ENCODE measurements at regions not wholly inside any gene's neighbourhood (a gene's known extent, or its start where the extent isn't known, plus 50 kb on each side); places are given as distances from the start of the nearest gene placed in this dataset.

DNA sequence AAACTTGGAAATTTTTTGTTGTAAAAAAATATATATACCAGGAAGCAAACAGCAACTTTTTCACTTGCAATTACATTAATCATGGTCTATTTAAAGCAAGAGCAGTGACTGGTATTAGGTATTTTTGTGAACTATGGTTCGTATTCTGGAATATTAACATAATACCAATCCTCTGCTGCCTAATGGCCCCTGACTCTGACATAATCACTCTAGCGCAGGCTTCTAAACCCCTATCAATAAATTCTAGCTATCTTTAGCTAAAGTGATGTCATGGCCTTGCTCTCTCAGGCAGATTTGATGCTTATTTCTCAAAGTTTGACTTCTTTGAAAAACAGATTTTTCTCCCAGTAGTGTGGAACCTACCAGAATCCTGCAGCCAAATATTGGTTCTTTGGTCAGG is 808.3 kb downstream of the VGLL3 start:
- TF ChIP-seq, protein P1, sequence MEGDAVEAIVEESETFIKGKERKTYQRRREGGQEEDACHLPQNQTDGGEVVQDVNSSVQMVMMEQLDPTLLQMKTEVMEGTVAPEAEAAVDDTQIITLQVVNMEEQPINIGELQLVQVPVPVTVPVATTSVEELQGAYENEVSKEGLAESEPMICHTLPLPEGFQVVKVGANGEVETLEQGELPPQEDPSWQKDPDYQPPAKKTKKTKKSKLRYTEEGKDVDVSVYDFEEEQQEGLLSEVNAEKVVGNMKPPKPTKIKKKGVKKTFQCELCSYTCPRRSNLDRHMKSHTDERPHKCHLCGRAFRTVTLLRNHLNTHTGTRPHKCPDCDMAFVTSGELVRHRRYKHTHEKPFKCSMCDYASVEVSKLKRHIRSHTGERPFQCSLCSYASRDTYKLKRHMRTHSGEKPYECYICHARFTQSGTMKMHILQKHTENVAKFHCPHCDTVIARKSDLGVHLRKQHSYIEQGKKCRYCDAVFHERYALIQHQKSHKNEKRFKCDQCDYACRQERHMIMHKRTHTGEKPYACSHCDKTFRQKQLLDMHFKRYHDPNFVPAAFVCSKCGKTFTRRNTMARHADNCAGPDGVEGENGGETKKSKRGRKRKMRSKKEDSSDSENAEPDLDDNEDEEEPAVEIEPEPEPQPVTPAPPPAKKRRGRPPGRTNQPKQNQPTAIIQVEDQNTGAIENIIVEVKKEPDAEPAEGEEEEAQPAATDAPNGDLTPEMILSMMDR (IDR thresholded peaks at IDR 0.05; ENCODE audit: low read depth, low read length): no peak
- DNase-seq (ENCODE audit: low read depth in 2 of 2): no peak
- H3K4me3 ChIP-seq (replicated peaks in 1 of 2; ENCODE audit: low read depth in 2 of 2, low read length in 2 of 2): no peak overlapping the region

DNA sequence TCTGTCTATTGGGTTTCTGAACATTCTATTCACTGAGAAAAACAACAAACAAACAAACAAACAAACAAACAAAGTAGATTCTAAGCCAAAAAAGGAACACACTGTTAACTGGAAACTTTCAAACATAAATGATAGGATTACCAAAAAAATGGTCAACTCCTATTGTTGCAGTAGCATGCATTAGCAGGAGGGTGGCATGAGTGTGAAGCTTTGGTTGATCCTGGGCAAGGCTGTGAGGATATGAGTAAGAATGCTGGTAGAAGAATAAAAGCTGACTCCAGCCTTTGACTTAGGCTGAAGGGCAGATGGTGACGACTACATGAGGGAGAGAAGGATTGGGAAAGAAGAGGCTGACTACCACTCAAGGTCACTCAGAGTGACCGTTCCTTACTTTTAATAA is 810.3 kb downstream of the VGLL3 start:
- H3K4me3 ChIP-seq (replicated peaks in 1 of 2; ENCODE audit: low read depth in 2 of 2, low read length in 2 of 2): no peak overlapping the region
- TF ChIP-seq, protein P1 (IDR thresholded peaks at IDR 0.05; ENCODE audit: low read depth, low read length): no peak
- DNase-seq (ENCODE audit: low read depth in 2 of 2): no peak

DNA sequence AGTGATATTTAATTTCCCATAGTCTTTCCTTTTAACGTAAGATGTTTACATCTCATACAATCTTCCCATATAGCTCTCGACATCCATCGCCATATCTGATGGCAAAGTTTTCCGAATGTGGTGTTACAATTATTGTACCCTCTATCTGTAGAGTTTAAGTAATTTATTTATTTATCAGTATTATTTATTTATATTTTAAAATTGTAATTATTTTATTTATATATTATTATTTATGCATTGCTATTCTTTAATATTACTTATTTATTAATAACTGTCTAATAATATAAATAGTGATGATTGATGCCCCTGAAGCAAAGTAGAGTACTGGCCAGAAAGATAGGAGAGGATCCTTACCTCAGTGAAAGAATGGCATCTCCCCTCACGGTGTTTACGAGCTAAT is 812.9 kb downstream of the VGLL3 start:
- DNase-seq (ENCODE audit: low read depth in 2 of 2): no peak
- H3K4me3 ChIP-seq (replicated peaks in 1 of 2; ENCODE audit: low read depth in 2 of 2, low read length in 2 of 2): no peak overlapping the region
- TF ChIP-seq, protein P1 (IDR thresholded peaks at IDR 0.05; ENCODE audit: low read depth, low read length): no peak

DNA sequence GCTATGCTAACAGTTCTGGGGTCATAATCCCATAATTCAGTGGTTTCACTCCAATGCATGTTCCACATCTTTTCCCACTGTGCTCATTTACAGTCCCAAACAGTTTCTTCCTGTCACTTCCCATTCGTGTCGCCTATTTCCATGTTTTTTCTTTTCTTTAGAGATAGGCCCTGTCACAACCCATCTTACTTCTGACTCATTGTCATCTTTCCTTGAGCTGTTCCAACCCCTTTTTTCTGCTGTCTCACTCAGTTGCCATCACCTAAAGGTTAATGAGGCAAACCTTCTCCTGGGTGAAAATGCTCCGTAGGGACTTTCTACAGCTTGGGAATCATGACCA is 814.5 kb downstream of the VGLL3 start:
- no peak overlapping the region for H3K4me3 ChIP-seq (replicated peaks in 1 of 2; ENCODE audit: low read depth in 2 of 2, low read length in 2 of 2)
- TF ChIP-seq, protein P1 (IDR thresholded peaks at IDR 0.05; ENCODE audit: low read depth, low read length): no peak
- DNase-seq (ENCODE audit: low read depth in 2 of 2): no peak

DNA sequence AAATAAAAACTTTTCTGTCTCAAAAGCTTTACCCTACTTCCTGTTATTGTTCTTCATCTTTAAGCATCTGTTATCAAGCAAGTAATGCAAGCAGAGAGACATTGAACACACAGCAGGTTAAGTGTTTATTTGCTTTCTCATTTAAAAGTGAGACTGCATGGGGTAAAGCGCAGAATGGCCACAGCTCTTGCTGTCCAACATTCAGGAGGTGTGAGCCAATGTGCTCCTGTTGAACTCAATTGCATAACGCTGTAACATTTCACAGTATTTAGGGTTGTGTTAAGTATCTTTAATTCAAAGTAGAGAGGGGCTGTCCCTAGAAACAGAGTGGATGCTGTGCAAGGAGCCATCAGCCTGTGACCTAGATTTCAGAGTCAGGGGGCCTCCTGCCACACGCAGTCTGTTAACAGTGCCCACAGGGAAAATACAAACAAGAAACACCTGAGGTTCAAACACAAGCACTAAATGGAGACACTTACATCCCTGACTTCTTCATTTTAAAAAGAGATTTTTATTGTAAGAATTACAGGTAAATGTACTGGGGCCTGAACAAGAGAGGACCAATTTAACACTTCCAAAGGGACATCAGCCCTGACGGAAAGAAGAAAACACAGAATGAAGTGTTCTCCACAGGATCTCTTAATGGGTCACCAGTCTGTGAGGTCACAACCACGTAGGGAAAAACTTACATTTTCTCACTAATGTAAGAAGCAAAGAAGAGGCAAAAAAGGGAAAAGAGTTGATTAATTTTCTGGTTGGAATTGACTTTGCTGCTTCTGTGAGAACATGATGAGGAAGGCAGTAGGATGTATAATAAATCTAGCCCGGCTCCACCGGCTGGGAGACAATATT is 815.1 kb downstream of the VGLL3 start:
- no peak for DNase-seq (ENCODE audit: low read depth in 2 of 2)
- TF ChIP-seq, protein P1 (IDR thresholded peaks at IDR 0.05; ENCODE audit: low read depth, low read length): no peak
- no peak overlapping the region for H3K4me3 ChIP-seq (replicated peaks in 1 of 2; ENCODE audit: low read depth in 2 of 2, low read length in 2 of 2)

DNA sequence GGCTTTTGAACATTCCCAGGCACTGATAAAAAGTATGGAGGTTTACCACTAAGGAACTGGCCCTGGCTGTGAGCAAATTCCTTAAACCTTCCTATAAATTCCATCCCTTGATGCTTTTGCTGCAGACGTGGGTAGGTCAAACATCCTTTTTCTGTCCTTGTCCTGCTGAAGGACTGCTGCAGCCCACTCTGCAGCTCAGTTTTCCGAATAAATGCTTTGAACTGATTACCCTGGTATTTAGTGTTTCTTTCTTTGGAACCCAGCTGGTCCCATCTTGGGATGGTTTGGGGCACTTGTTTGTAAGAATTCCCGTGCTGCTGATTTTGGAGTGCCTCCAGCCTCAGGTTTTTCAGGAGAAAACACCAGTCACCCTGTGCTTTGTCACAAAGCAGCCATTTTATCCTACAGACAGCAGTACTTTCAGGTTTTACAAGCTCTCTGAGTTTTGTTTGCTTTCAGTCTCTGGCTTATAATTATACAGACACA is 815.9 kb downstream of the VGLL3 start:
- TF ChIP-seq, protein P1 (IDR thresholded peaks at IDR 0.05; ENCODE audit: low read depth, low read length): no peak
- DNase-seq (ENCODE audit: low read depth in 2 of 2): no peak
- H3K4me3 ChIP-seq (replicated peaks in 1 of 2; ENCODE audit: low read depth in 2 of 2, low read length in 2 of 2): no peak overlapping the region
